ENCODE measurements at regions not wholly inside any gene's neighbourhood (a gene's known extent, or its start where the extent isn't known, plus 50 kb on each side); places are given as distances from the start of the nearest gene placed in this dataset.

- no peak for DNase-seq (ENCODE audit: low read depth)
Observed at GRCh38 chr4:80145739-80146138, 51.6 kb upstream of the PRDM8 start.

- DNase-seq (ENCODE audit: low read depth) = no peak
Observed at GRCh38 chr4:80144676-80145470, 52.4 kb upstream of the PRDM8 start.

- no peak for DNase-seq (ENCODE audit: low read depth)
Observed at GRCh38 chr4:80143307-80143679, 54.0 kb upstream of the PRDM8 start.

- DNase-seq (ENCODE audit: low read depth) = no peak
Observed at GRCh38 chr4:80142394-80143306, 54.7 kb upstream of the PRDM8 start.

GRCh38 chr4:80141543-80141942 lies 55.8 kb upstream of the PRDM8 start:
- no peak for DNase-seq (ENCODE audit: low read depth)

GRCh38 chr4:80140194-80140593 lies 57.1 kb upstream of the PRDM8 start:
- no peak for DNase-seq (ENCODE audit: low read depth)

- no peak for DNase-seq (ENCODE audit: low read depth)
Observed at GRCh38 chr4:80139671-80140070, 57.6 kb upstream of the PRDM8 start.

- peak; percentile 55 for DNase-seq (ENCODE audit: low read depth)
Observed at GRCh38 chr4:80138551-80139538, 58.5 kb upstream of the PRDM8 start.

- no peak for DNase-seq (ENCODE audit: low read depth)
Observed at GRCh38 chr4:80137631-80138030, 59.7 kb upstream of the PRDM8 start.

- no peak for DNase-seq (ENCODE audit: low read depth)
Observed at GRCh38 chr4:80136270-80136669, 61.0 kb upstream of the PRDM8 start.

GRCh38 chr4:80135702-80136058 lies 61.6 kb upstream of the PRDM8 start:
- no peak for DNase-seq (ENCODE audit: low read depth)

GRCh38 chr4:80134936-80135701 lies 62.1 kb upstream of the ANTXR2 start:
- peak; percentile 29 for DNase-seq (ENCODE audit: low read depth)

GRCh38 chr4:80133240-80133783 lies 60.3 kb upstream of the ANTXR2 start:
- no peak for DNase-seq (ENCODE audit: low read depth)

GRCh38 chr4:80129785-80130184 lies 56.8 kb upstream of the ANTXR2 start:
- DNase-seq (ENCODE audit: low read depth) = no peak

GRCh38 chr4:80128941-80129340 lies 55.9 kb upstream of the ANTXR2 start:
- DNase-seq (ENCODE audit: low read depth) = no peak

- DNase-seq (ENCODE audit: low read depth) = no peak
Observed at GRCh38 chr4:80127870-80128419, 54.9 kb upstream of the ANTXR2 start.

GRCh38 chr4:80126435-80126834 lies 53.4 kb upstream of the ANTXR2 start:
- DNase-seq (ENCODE audit: low read depth) = no peak

GRCh38 chr4:80125252-80126177 lies 52.5 kb upstream of the ANTXR2 start:
- DNase-seq (ENCODE audit: low read depth) = peak; percentile 67

Measured in RPMI7951 (cell line).